Activated T-helper 9 cell treated with anti-CD3 and anti-CD28 coated beads, Interleukin-2, amount 50 U/mL, for 16 hours (primary cell): ENCODE measurements at regions not wholly inside any gene's neighbourhood (a gene's known extent, or its start where the extent isn't known, plus 50 kb on each side); places are given as distances from the start of the nearest gene placed in this dataset.

ENCODE experiments used
- DNase-seq: peaks from one replicate; pipeline ENCODE4 v3.0.0-alpha.2; 2020; ENCODE audit warnings: low read depth

DNA sequence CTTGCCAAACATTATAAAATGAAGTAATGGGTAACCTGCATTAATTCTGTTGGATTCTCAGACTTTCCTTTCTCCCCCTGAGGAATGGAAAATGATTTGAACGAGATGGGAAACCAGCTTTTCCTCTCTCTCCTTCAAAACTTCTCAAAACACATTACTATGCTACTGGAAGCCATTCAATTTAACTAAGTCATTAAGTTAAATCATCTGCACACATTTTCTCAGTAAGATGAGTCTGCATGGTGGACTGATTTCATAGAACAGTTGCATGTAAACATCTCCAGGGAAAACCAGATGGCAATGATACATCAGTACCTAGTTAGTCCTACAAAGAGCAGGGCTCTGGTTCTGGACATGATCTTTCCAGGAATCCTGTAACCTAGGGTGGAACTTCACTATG, 59.9 kb downstream of the BMP4 start:
- DNase-seq, result no peak

DNA sequence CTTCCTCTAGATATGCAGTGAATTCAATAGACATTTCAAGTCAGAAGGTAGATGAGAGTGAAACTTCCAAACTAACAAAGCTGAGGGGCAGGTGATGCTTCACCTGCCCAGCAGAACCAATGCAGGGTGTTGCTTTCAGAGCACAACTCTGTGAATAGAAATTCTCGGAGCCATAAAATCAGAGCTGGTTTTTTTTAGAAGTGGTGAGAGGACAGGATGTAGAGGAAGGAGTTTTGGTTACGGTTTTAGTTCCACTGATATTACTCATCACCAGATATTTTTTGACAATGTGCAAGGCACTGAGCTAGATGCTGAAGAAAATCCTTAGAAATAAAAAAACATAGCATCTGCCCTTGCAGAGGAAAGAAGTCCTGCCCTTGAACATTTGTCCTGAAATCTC, 62.2 kb downstream of the BMP4 start:
- DNase-seq, result no peak

DNA sequence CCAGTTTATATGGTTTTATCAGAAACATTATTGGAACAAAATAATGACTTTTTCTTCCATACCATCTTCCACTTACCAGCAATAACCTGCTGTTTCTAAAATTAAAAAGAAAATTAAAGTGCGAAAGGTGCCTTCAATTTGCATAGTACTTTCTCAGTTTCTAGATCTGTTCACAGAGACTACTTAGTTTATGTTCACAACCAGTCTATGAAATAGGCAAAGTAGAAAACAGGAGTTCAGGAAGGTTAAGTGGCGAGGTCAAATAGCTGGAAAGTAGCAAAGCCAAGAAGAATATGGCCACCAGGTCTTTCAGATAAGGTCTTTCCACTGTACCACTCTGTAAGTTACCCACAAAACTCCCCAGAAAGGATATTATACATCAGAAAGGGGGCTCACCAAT, 63.3 kb downstream of the BMP4 start:
- DNase-seq, result no peak

GRCh38 chr14:53890611-53891101, 66.0 kb downstream of the BMP4 start:
- DNase-seq, result no peak

GRCh38 chr14:53888535-53889386, 67.9 kb downstream of the BMP4 start:
- no peak for DNase-seq

- no peak for DNase-seq
Measured at GRCh38 chr14:53885136-53885640, 71.4 kb downstream of the BMP4 start.

DNA sequence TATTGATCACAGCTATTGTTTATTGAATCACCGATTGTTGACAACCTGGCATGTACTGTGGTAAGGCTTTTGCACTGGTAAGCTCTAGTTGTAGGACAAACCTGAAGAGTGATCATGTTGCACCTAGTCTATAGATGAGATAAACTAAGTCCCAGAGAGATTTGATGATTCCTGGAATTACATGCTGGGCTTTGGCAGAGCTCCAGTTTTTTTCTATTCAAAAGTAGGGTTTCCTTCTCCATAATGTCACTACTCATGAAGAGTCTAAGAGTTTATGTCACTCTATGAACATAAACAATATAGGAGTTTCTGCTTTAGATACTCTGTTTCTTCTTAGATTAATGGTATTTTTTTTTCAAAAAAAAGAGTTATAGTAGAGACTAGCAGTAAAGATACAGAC, 72.0 kb downstream of the BMP4 start:
- DNase-seq, result no peak

DNA sequence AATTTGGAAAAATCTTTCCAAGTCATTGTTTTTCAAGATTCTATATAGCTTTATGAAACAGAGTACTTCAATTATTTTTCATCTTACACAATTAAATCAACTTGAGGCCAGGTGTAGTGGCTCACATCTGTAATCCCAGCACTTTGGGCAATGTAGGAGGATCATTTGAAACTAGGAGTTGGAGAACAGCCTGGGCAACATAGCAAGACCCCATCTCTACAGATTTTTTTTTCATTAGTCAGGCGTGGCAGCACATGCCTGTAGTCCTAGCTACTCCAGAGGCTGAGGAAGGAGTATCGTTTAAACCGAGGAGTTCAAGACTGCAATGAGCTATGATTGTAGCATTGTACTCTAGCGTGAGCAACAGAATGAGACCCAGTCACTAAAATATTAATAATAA, 72.9 kb downstream of the BMP4 start:
- no peak for DNase-seq

- DNase-seq, result no peak
Measured at GRCh38 chr14:53882684-53883083, 73.9 kb downstream of the BMP4 start.

GRCh38 chr14:53881921-53882320, 74.7 kb downstream of the BMP4 start:
- no peak for DNase-seq

- no peak for DNase-seq
Measured at GRCh38 chr14:53881161-53881871, 75.3 kb downstream of the BMP4 start.

- no peak for DNase-seq
Measured at GRCh38 chr14:53880761-53881160, 75.9 kb downstream of the BMP4 start.

DNA sequence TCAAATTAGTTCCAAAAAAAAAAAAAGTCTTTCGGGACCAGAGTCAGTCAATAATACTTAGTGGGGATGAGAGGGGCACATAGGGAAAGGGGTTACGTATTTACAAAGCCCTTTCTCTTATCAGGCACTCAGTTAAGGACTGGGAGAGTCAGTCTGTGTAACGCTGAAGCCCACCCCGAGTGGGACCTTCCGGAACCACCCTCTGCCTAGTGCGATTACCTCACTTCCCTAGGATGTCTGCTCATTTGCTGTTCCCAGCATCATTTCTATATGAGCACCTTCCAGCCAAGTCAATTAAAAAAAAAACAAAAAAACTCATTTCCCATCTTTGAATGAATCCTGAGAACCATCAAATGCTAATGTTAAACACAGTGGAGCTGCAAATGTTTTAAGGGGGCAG, 76.9 kb downstream of the BMP4 start:
- DNase-seq, result no peak

GRCh38 chr14:53879022-53879686, 77.5 kb downstream of the BMP4 start:
- no peak for DNase-seq

GRCh38 chr14:53875324-53875897, 81.2 kb downstream of the BMP4 start:
- DNase-seq, result no peak

DNA sequence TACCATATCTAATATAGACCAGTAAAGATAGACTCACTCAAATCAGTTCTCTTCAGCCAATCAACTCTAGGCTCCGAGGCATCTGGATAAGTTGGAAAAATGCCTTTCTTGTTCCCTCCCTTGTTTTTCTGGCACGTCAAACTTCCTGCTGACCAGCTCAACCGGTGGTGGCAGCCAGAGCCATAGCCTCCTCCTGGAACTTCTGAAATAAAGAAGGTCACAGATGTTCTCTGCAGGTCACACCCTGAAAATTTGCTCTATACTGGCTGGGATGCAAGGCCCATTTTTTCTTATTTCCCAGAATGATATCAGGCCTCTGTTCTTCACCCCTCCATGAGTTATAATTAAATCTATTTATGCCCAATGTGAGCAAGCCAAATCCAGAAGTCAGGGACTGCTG, 81.9 kb downstream of the BMP4 start:
- DNase-seq, result no peak

GRCh38 chr14:53872681-53873089, 83.9 kb downstream of the BMP4 start:
- no peak for DNase-seq

- no peak for DNase-seq
Measured at GRCh38 chr14:53871951-53872350, 84.7 kb downstream of the BMP4 start.

- no peak for DNase-seq
Measured at GRCh38 chr14:53871011-53871410, 85.6 kb downstream of the BMP4 start.

GRCh38 chr14:53865711-53866110, 90.9 kb downstream of the BMP4 start:
- DNase-seq, result no peak

DNA sequence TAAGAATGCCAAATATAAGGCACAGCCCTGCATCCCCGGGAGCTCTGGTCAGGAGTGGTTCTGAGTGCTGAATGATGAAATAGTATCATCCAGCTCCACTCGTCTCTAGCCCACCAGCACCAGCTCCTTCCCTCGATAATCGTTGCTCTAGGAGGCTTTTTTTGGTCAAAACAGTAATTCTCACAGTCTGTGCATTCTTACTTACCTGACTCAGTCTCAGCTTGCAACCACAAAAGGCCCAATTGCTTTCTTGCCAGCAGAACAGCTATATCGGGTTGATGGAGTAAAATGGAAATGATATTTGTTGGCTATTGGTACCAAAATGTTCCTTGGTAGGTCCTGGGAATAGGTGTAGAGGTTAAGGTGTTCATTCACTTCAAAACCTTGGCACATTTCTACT, 94.8 kb downstream of the BMP4 start:
- DNase-seq, result no peak

DNA sequence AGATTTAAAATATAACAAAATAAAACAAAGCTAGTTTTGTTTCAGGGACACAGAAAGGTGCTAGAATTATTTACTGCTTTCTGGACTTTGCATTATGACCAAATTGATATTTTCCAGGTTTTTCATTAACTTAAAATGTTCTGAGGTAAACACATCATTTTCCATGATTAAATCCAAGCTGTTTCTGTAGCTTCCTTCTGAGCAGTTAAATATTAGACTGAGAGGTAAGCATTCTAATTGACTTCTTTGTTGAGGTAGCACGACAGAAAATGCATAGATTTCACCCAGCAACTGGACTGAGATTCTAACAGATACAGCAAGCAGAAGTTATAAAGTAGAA, 98.3 kb downstream of the BMP4 start:
- no peak for DNase-seq
